Osteoblast (primary cell): ENCODE measurements at regions not wholly inside any gene's neighbourhood (a gene's known extent, or its start where the extent isn't known, plus 50 kb on each side); places are given as distances from the start of the nearest gene placed in this dataset.

Source experiments
- DNase-seq: peaks from one replicate; pipeline ENCODE4 v3.0.0; 2011; ENCODE audit warnings: low spot score, mixed read lengths; ENCODE audit not compliant: insufficient read length; ENCODE audit errors: missing footprints
- H2AFZ ChIP-seq: 2 replicates; pipeline ENCODE4 v1.6.0; 2011; ENCODE audit warnings: mild to moderate bottlenecking, low read length
- H3K27ac ChIP-seq: 2 replicates; pipeline ENCODE4 v1.5.1; 2011; ENCODE audit warnings: mild to moderate bottlenecking, low read depth, low read length, moderate library complexity
- H3K27me3 ChIP-seq: 2 replicates; pipeline ENCODE4 v1.6.0; 2012; ENCODE audit warnings: mild to moderate bottlenecking, control low read depth, inconsistent platforms, low read length, moderate library complexity; ENCODE audit not compliant: insufficient read depth
- H3K36me3 ChIP-seq: 2 replicates; pipeline ENCODE4 v1.5.1; 2011; ENCODE audit warnings: mild to moderate bottlenecking, low read length, control low read depth, moderate library complexity; ENCODE audit not compliant: insufficient read depth
- H3K4me1 ChIP-seq: 2 replicates; pipeline ENCODE4 v1.5.1; 2011; ENCODE audit warnings: mild to moderate bottlenecking, low read length, control low read depth, moderate library complexity; ENCODE audit not compliant: insufficient read depth
- H3K4me2 ChIP-seq: 2 replicates; pipeline ENCODE4 v1.6.0; 2011; ENCODE audit warnings: mild to moderate bottlenecking, low read length; ENCODE audit not compliant: insufficient read depth
- H3K4me3 ChIP-seq: fragments of 200-600 bp; sonication (generic); 3 replicates; pipeline ENCODE4 v1.5.1; 2012; ENCODE audit warnings: mild to moderate bottlenecking, low read length, inconsistent platforms; ENCODE audit not compliant: insufficient read depth
- H3K79me2 ChIP-seq: 2 replicates; pipeline ENCODE4 v1.6.0; 2012; ENCODE audit warnings: mild to moderate bottlenecking, low read length, control low read depth, inconsistent platforms; ENCODE audit not compliant: insufficient read depth
- H3K9me3 ChIP-seq: 2 replicates; pipeline ENCODE4 v1.5.1; 2011; ENCODE audit warnings: low read depth, low read length, control low read depth
- H4K20me1 ChIP-seq: 2 replicates; pipeline ENCODE4 v1.6.0; 2012; ENCODE audit warnings: mild to moderate bottlenecking, low read length, control low read depth; ENCODE audit not compliant: insufficient read depth
- TF ChIP-seq, protein P1 (sequence below): IDR thresholded peaks from 2 replicates; pipeline ENCODE4 v1.5.1; 2011; ENCODE audit warnings: mild to moderate bottlenecking, low read depth, low read length, moderate library complexity; ENCODE audit errors: extremely low read depth

DNA sequence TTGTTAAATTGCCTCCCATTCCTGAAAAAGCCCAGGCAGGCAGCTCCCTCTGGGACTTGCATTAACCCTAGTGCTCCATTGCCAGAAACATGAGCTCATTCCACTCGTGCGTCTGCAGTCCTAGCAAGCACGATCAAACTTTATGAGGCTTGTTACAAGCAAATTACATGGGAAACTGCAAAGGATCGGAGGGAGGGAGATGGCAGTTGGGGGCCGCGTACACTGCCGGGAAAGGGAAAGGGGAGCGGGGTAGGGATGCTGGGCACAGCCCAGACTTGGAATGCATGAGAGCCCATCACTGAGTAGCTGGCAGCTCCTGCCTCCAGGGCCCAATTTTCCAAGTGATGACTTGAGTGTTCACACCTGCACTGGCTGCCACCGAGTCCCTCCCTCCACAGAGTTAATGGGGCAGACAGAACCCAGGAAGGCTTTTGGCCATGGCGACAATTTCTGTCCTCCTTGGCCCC is 169.9 kb downstream of the BRINP2 start:
- H3K4me3 ChIP-seq: no peak overlapping the region

DNA sequence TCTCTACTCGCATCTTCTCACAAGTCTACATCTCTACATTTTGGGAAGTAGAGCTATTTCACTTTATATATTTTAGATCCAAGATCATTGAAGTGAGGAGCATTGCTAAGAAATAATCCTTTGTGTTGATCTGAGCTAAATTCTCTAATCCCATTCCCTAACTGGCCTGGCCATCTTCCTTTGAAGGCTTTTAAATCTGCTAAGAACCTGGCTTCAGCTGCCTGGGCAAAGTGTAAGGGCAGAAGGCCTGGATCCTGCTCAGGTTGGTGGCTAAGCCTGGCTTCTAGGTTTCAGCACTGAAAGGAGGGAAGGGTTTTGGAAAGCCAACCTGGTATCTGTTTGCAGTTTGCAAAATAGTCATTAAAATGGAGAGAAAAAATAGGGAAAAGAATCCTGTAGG is 167.6 kb downstream of the BRINP2 start:
- no peak overlapping the region for H2AFZ ChIP-seq
- H3K27ac ChIP-seq: no peak overlapping the region
- H4K20me1 ChIP-seq: no peaks in the 10 kb centered on the region
- no peaks in the 10 kb centered on the region for H3K4me1 ChIP-seq
- no peaks in the 10 kb centered on the region for H3K79me2 ChIP-seq
- no peak overlapping the region for H3K4me3 ChIP-seq
- TF ChIP-seq, protein P1, sequence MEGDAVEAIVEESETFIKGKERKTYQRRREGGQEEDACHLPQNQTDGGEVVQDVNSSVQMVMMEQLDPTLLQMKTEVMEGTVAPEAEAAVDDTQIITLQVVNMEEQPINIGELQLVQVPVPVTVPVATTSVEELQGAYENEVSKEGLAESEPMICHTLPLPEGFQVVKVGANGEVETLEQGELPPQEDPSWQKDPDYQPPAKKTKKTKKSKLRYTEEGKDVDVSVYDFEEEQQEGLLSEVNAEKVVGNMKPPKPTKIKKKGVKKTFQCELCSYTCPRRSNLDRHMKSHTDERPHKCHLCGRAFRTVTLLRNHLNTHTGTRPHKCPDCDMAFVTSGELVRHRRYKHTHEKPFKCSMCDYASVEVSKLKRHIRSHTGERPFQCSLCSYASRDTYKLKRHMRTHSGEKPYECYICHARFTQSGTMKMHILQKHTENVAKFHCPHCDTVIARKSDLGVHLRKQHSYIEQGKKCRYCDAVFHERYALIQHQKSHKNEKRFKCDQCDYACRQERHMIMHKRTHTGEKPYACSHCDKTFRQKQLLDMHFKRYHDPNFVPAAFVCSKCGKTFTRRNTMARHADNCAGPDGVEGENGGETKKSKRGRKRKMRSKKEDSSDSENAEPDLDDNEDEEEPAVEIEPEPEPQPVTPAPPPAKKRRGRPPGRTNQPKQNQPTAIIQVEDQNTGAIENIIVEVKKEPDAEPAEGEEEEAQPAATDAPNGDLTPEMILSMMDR: no peak
- no peak for DNase-seq
- no peaks in the 10 kb centered on the region for H3K9me3 ChIP-seq
- no peaks in the 10 kb centered on the region for H3K36me3 ChIP-seq
- no peak overlapping the region for H3K4me2 ChIP-seq
- H3K27me3 ChIP-seq: no peaks in the 10 kb centered on the region

More for the DNA sequence above, 169.9 kb downstream of the BRINP2 start:
- H3K4me2 ChIP-seq: no peak overlapping the region
- TF ChIP-seq, protein P1: no peak
- no peaks in the 10 kb centered on the region for H3K27me3 ChIP-seq
- DNase-seq: no peak
- no peak overlapping the region for H3K27ac ChIP-seq
- H4K20me1 ChIP-seq: no peaks in the 10 kb centered on the region
- H3K36me3 ChIP-seq: no peaks in the 10 kb centered on the region
- H3K79me2 ChIP-seq: no peaks in the 10 kb centered on the region
- no peaks in the 10 kb centered on the region for H3K4me1 ChIP-seq
- H3K9me3 ChIP-seq: no peaks in the 10 kb centered on the region
- H2AFZ ChIP-seq: no peak overlapping the region

DNA sequence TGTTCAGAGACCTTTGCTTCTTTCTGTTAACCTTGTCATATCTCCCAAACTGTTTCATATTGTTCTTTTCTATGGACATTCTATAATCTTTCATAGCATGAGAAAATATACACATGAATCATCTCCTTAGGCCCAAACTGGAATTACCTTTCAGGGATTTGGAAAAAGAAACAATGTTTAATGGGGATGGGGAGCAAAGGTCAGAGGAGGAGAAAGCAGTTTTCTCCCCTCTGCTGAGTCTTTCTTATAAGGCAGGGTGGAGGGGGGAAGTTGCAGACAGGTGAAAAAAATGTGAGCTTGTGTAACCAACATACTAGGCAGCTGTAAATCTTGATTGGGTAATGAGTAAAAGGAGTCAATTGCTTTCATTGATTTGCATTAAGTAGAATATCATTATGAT is 164.1 kb downstream of the BRINP2 start:
- Histone ChIP-seq H3K27ac (no peak overlapping the region), H3K27me3 (no peaks in the 10 kb centered on the region), H2AFZ (no peak overlapping the region), H3K4me2 (no peak overlapping the region), H4K20me1 (no peaks in the 10 kb centered on the region), H3K9me3 (no peaks in the 10 kb centered on the region), H3K79me2 (no peaks in the 10 kb centered on the region), H3K4me1 (no peaks in the 10 kb centered on the region), H3K36me3 (no peaks in the 10 kb centered on the region), H3K4me3 (no peak overlapping the region)
- TF ChIP-seq, protein P1: no peak
- DNase-seq: no peak

DNA sequence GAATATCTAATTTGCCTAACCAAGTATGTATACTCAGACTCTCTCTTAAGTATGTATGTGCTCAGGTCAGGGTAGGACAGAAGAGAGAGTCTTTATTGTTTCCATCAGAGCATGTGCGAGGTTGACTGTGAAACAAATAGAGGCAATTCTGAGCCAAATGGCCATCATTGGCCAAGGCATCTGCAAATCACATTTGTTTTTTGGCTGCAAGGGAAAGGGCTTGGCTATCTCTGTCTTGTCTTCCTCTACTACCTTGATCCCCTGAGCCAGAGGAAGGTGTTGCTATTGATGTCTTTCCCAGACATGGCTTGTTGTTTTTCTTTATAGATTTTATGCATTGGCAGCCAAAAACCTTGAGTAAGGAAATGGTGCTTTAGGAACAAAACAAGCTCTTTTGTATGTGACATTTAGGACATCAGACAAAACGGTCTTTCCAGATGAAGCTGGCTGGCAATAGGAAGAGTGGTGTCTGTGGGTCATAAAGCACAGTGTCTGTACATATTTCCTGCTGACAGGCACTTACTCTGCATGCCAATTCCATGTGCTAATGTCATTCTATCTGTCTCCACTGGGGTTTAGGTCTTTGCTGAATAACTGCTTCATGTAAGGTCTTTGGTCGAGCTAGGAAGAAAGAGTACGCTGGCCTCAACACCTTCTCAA is 163.3 kb downstream of the BRINP2 start:
- TF ChIP-seq, protein P1: peak; percentile 23
- no peaks in the 10 kb centered on the region for H3K4me1 ChIP-seq
- no peak overlapping the region for H3K27ac ChIP-seq
- no peak overlapping the region for H3K4me3 ChIP-seq
- no peaks in the 10 kb centered on the region for H4K20me1 ChIP-seq
- H3K4me2 ChIP-seq: no peak overlapping the region
- H3K79me2 ChIP-seq: no peaks in the 10 kb centered on the region
- DNase-seq: no peak
- H3K36me3 ChIP-seq: no peaks in the 10 kb centered on the region
- H3K9me3 ChIP-seq: no peaks in the 10 kb centered on the region
- H2AFZ ChIP-seq: no peak overlapping the region
- H3K27me3 ChIP-seq: no peaks in the 10 kb centered on the region
